ENCODE measurements at regions not wholly inside any gene's neighbourhood (a gene's known extent, or its start where the extent isn't known, plus 50 kb on each side); places are given as distances from the start of the nearest gene placed in this dataset.

DNA sequence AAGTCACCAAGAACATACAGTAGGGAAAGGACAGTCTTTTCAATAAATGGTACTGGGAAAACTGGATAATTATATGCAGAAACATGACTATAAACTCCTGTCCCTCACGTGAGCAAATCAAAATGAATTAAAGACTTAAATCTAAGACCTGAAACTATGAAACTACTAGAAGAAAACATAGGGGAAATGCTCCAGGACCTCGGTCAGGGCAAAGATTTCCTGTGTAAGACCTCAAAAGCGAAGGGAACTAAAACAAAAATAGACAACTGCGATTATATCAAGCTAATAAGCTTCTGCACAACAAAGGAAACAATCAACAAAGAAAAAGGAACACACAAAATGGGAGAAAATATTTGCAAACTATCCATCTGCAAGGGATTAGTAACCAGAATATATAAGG lies 62.7 kb downstream of the CRYGS start:
- no peaks in the 10 kb centered on the region for H3K27me3 ChIP-seq (ENCODE audit: insufficient read depth, poor library complexity, severe bottlenecking)
- H3K27ac ChIP-seq (replicated peaks): no peak overlapping the region
- TF ChIP-seq GABPA (IDR thresholded peaks at IDR 0.05; ENCODE audit: low read depth) (no peak), POLR2AphosphoS5 (IDR thresholded peaks at IDR 0.05; ENCODE audit: low read depth) (no peak)
- TF ChIP-seq, protein P1, sequence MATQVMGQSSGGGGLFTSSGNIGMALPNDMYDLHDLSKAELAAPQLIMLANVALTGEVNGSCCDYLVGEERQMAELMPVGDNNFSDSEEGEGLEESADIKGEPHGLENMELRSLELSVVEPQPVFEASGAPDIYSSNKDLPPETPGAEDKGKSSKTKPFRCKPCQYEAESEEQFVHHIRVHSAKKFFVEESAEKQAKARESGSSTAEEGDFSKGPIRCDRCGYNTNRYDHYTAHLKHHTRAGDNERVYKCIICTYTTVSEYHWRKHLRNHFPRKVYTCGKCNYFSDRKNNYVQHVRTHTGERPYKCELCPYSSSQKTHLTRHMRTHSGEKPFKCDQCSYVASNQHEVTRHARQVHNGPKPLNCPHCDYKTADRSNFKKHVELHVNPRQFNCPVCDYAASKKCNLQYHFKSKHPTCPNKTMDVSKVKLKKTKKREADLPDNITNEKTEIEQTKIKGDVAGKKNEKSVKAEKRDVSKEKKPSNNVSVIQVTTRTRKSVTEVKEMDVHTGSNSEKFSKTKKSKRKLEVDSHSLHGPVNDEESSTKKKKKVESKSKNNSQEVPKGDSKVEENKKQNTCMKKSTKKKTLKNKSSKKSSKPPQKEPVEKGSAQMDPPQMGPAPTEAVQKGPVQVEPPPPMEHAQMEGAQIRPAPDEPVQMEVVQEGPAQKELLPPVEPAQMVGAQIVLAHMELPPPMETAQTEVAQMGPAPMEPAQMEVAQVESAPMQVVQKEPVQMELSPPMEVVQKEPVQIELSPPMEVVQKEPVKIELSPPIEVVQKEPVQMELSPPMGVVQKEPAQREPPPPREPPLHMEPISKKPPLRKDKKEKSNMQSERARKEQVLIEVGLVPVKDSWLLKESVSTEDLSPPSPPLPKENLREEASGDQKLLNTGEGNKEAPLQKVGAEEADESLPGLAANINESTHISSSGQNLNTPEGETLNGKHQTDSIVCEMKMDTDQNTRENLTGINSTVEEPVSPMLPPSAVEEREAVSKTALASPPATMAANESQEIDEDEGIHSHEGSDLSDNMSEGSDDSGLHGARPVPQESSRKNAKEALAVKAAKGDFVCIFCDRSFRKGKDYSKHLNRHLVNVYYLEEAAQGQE (IDR thresholded peaks at IDR 0.05; ENCODE audit: insufficient replicate concordance, low read depth): peak; percentile 67
- no peak for DNase-seq (ENCODE audit: low read depth in 1 of 2, low spot score in 1 of 2)
- no peak overlapping the region for H3K4me3 ChIP-seq (replicated peaks; ENCODE audit: insufficient read depth, low read length)

DNA sequence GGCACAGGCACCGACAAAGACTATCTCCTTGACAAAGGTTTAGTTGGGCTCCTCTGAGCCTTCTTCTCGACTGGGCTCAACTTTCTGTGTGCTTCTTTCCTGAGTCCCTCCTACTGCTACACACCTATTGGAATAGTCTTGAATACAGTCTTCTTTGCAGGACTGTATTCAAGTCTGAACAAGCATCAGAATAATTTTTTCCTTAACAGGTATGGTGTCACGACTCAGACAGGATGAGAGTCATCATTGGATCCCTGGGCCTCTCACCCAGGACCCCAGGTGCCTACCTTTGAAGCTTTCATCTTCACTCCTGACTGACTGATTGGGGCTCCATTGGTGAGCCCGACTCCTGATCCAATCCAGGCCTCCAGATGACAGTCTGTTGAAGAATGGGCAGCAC lies 66.3 kb downstream of the CRYGS start:
- no peak overlapping the region for H3K4me3 ChIP-seq (replicated peaks; ENCODE audit: insufficient read depth, low read length)
- no peaks in the 10 kb centered on the region for H3K27me3 ChIP-seq (ENCODE audit: insufficient read depth, poor library complexity, severe bottlenecking)
- TF ChIP-seq GABPA (IDR thresholded peaks at IDR 0.05; ENCODE audit: low read depth) (no peak), SPI1 (IDR thresholded peaks at IDR 0.05; ENCODE audit: borderline replicate concordance, low read depth) (no peak), POLR2AphosphoS5 (IDR thresholded peaks at IDR 0.05; ENCODE audit: low read depth) (no peak)
- TF ChIP-seq, protein P2, sequence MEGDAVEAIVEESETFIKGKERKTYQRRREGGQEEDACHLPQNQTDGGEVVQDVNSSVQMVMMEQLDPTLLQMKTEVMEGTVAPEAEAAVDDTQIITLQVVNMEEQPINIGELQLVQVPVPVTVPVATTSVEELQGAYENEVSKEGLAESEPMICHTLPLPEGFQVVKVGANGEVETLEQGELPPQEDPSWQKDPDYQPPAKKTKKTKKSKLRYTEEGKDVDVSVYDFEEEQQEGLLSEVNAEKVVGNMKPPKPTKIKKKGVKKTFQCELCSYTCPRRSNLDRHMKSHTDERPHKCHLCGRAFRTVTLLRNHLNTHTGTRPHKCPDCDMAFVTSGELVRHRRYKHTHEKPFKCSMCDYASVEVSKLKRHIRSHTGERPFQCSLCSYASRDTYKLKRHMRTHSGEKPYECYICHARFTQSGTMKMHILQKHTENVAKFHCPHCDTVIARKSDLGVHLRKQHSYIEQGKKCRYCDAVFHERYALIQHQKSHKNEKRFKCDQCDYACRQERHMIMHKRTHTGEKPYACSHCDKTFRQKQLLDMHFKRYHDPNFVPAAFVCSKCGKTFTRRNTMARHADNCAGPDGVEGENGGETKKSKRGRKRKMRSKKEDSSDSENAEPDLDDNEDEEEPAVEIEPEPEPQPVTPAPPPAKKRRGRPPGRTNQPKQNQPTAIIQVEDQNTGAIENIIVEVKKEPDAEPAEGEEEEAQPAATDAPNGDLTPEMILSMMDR (IDR thresholded peaks at IDR 0.05; ENCODE audit: insufficient read depth, low read length): no peak
- TF ChIP-seq, protein P1 (IDR thresholded peaks at IDR 0.05; ENCODE audit: insufficient replicate concordance, low read depth): no peak
- no peak overlapping the region for H3K27ac ChIP-seq (replicated peaks)
- no peak for DNase-seq (ENCODE audit: low read depth in 1 of 2, low spot score in 1 of 2)

DNA sequence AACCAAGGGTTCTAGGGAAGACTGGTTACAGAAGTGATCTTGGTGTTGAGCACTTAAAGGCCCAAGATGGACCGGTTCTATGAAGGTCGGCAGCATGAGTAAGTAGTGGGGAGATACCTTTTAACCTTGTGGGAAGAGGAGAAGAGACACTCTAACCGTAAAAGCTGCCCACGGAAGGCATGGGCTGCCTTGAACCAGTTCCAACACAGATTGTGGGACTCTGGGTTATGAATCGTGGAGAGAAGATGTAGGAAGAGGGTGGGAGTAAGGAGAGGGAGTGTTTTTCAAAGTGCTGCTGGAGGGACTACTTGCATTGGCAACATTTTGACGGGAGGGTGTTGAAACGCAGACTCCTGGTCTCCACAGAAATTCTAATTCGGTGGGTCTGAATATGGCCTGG lies 67.1 kb downstream of the CRYGS start:
- H3K27me3 ChIP-seq (ENCODE audit: insufficient read depth, poor library complexity, severe bottlenecking): no peaks in the 10 kb centered on the region
- TF ChIP-seq, protein P2 (IDR thresholded peaks at IDR 0.05; ENCODE audit: insufficient read depth, low read length): no peak
- TF ChIP-seq GABPA (IDR thresholded peaks at IDR 0.05; ENCODE audit: low read depth) (no peak), POLR2AphosphoS5 (IDR thresholded peaks at IDR 0.05; ENCODE audit: low read depth) (no peak), SPI1 (IDR thresholded peaks at IDR 0.05; ENCODE audit: borderline replicate concordance, low read depth) (no peak)
- TF ChIP-seq, protein P1 (IDR thresholded peaks at IDR 0.05; ENCODE audit: insufficient replicate concordance, low read depth): no peak
- no peak for DNase-seq (ENCODE audit: low read depth in 1 of 2, low spot score in 1 of 2)
- no peak overlapping the region for H3K27ac ChIP-seq (replicated peaks)
- H3K4me3 ChIP-seq (replicated peaks; ENCODE audit: insufficient read depth, low read length): no peak overlapping the region

DNA sequence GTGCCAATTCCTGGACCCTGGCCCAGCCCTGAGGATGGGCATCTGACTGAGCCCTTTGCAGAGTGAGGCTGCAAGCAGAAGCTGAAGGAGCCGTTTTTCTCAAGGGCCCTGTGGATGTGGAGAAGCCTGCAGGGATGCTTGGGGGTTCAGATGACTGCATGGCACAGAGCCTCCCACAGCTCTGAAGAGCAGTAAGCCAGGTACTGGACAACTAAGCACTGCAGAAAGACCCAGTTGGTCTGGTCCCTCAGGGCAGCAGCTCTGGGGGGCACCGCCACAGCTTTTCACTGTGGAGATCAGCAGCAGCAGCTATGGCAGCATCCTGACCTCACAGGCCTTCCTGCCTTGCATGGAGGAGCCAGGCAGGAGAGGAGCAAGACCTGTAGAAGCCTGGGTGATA lies 67.6 kb downstream of the CRYGS start:
- Histone ChIP-seq H3K27ac (replicated peaks) (no peak overlapping the region), H3K27me3 (ENCODE audit: insufficient read depth, poor library complexity, severe bottlenecking) (no peaks in the 10 kb centered on the region), H3K4me3 (replicated peaks; ENCODE audit: insufficient read depth, low read length) (no peak overlapping the region)
- DNase-seq (ENCODE audit: low read depth in 1 of 2, low spot score in 1 of 2): no peak
- TF ChIP-seq SPI1 (IDR thresholded peaks at IDR 0.05; ENCODE audit: borderline replicate concordance, low read depth) (no peak), GABPA (IDR thresholded peaks at IDR 0.05; ENCODE audit: low read depth) (no peak)

All from HL-60 (cell line).